ENCODE measurements at regions not wholly inside any gene's neighbourhood (a gene's known extent, or its start where the extent isn't known, plus 50 kb on each side); places are given as distances from the start of the nearest gene placed in this dataset.

GRCh38 chrX:102988517-102988916 lies 51.4 kb downstream of the RAB40AL start:
- Histone ChIP-seq H3K79me2 (ENCODE audit: insufficient read depth, low read length) (no peaks in the 10 kb centered on the region), H3K36me3 (replicated peaks in 1 of 2; ENCODE audit: control insufficient read depth in 1 of 2, insufficient read depth in 2 of 2, low read length in 2 of 2) (no peaks in the 10 kb centered on the region), H3K4me1 (ENCODE audit: insufficient read depth, low read length) (no peaks in the 10 kb centered on the region), H2AFZ (ENCODE audit: low read length) (no peak overlapping the region), H3K9ac (ENCODE audit: insufficient read depth, low read depth, low read length) (no peak overlapping the region), H3K9me3 (ENCODE audit: low read length) (no peaks in the 10 kb centered on the region), H4K20me1 (ENCODE audit: insufficient read depth, low read length) (no peaks in the 10 kb centered on the region), H3K27me3 (ENCODE audit: control insufficient read depth in 1 of 2, insufficient read depth in 2 of 2, low read length in 2 of 2) (no peaks in the 10 kb centered on the region), H3K4me3 (replicated peaks in 1 of 3; ENCODE audit: insufficient read depth in 1 of 3, low read depth in 2 of 3, low read length in 3 of 3) (no peak overlapping the region), H3K4me2 (ENCODE audit: low read depth, low read length) (no peak overlapping the region), H3K27ac (ENCODE audit: extremely low read length, insufficient read depth, low read length) (no peak overlapping the region)
- DNase-seq (ENCODE audit: low spot score) (no peak), ATAC-seq (no peak), FAIRE-seq (no peak)
- ChIA-PET CTCF (ENCODE audit: low intra/inter-chr PET ratio, low total read pairs) (no interaction called here), POLR2A (no interaction called here)
- no TSS peak for BruUV-seq (replicated peaks)
- WGBS (ENCODE audit: low lambda C conversion rate), result no CpG with 5 or more reads among the region's 1 CpG
- intact Hi-C loops (cut with micrococcal nuclease; ENCODE audit: unreplicated experiment), result no loop called here
- in situ Hi-C loops (cut with HindIII; ENCODE audit: extremely low pct_ligation_motif_present, low pct_unique_long_range_greater_than_20kb), result no loop called here
- peak in 1 of 2 experiments; percentile 62; a peak in 2 of 4 replicates for TF ChIP-seq MAFK (conservative IDR thresholded peaks at IDR 0.05 in 1 of 2, IDR thresholded peaks at IDR 0.05 in 1 of 2; ENCODE audit: low read length in 2 of 2)
- peak; percentile 37; the same call in 1 of the 2 replicates for TF ChIP-seq MAFF (IDR thresholded peaks at IDR 0.05; ENCODE audit: low read depth, low read length)
- TF ChIP-seq, protein P1, sequence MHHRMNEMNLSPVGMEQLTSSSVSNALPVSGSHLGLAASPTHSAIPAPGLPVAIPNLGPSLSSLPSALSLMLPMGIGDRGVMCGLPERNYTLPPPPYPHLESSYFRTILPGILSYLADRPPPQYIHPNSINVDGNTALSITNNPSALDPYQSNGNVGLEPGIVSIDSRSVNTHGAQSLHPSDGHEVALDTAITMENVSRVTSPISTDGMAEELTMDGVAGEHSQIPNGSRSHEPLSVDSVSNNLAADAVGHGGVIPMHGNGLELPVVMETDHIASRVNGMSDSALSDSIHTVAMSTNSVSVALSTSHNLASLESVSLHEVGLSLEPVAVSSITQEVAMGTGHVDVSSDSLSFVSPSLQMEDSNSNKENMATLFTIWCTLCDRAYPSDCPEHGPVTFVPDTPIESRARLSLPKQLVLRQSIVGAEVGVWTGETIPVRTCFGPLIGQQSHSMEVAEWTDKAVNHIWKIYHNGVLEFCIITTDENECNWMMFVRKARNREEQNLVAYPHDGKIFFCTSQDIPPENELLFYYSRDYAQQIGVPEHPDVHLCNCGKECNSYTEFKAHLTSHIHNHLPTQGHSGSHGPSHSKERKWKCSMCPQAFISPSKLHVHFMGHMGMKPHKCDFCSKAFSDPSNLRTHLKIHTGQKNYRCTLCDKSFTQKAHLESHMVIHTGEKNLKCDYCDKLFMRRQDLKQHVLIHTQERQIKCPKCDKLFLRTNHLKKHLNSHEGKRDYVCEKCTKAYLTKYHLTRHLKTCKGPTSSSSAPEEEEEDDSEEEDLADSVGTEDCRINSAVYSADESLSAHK (CRISPR knock-in tag; IDR thresholded peaks at IDR 0.05; ENCODE audit: borderline replicate concordance), result no peak
- no peak for TF ChIP-seq THAP9 (CRISPR knock-in tag; IDR thresholded peaks at IDR 0.05; ENCODE audit: borderline replicate concordance)
- no peak for TF ChIP-seq MEIS1 (CRISPR knock-in tag; IDR thresholded peaks at IDR 0.05; ENCODE audit: borderline replicate concordance)
- no peak for TF ChIP-seq ZBTB37 (CRISPR knock-in tag; IDR thresholded peaks at IDR 0.05)
- no peak for TF ChIP-seq ZBTB21 (CRISPR knock-in tag; IDR thresholded peaks at IDR 0.05)
- no peak for TF ChIP-seq FOXP4 (CRISPR knock-in tag; IDR thresholded peaks at IDR 0.05)
- no peak for TF ChIP-seq DR1 (CRISPR knock-in tag; IDR thresholded peaks at IDR 0.05)
- no peak for TF ChIP-seq MZF1 (CRISPR knock-in tag; IDR thresholded peaks at IDR 0.05; ENCODE audit: borderline replicate concordance)
- TF ChIP-seq LRRFIP1 (CRISPR knock-in tag; conservative IDR thresholded peaks at IDR 0.05), result no peak
- TF ChIP-seq MXI1 (IDR thresholded peaks at IDR 0.05; ENCODE audit: borderline replicate concordance, low read depth, low read length), result no peak

All from HepG2 (cell line).